ENCODE measurements at regions not wholly inside any gene's neighbourhood (a gene's known extent, or its start where the extent isn't known, plus 50 kb on each side); places are given as distances from the start of the nearest gene placed in this dataset.
A peak's percentile ranks its signal among the peaks of the same experiment; 100 is the strongest.

GRCh38 chr3:76096036-76096435, 310.7 kb upstream of the ZNF717 start:
- Histone ChIP-seq H3K4me3 (ENCODE audit: low read length) (no peak overlapping the region), H3K9me2 (replicated peaks; ENCODE audit: insufficient read depth, low read length) (no peaks in the 10 kb centered on the region; the same call in 1 of the 2 replicates), H2AFZ (ENCODE audit: low read length) (no peak overlapping the region), H3K27me3 (ENCODE audit: low read length) (no peaks in the 10 kb centered on the region), H3K4me2 (ENCODE audit: low read depth, low read length, poor library complexity, severe bottlenecking) (no peak overlapping the region), H4K20me1 (ENCODE audit: insufficient read depth, low read depth, low read length) (no peaks in the 10 kb centered on the region), H3K9me3 (ENCODE audit: low read length) (no peaks in the 10 kb centered on the region), H3K79me2 (ENCODE audit: low read length) (no peaks in the 10 kb centered on the region), H3K4me1 (ENCODE audit: low read length) (no peaks in the 10 kb centered on the region), H3K27ac (ENCODE audit: low read length) (no peak overlapping the region), H3K36me3 (ENCODE audit: insufficient read depth, low read length) (no peaks in the 10 kb centered on the region), H3K9ac (ENCODE audit: low read length) (no peak overlapping the region)
- DNase-seq: no peak

- Histone ChIP-seq H3K4me3 (ENCODE audit: low read length) (no peak overlapping the region), H3K4me2 (ENCODE audit: low read depth, low read length, poor library complexity, severe bottlenecking) (no peak overlapping the region), H2AFZ (ENCODE audit: low read length) (no peak overlapping the region), H3K79me2 (ENCODE audit: low read length) (no peaks in the 10 kb centered on the region), H3K27ac (ENCODE audit: low read length) (no peak overlapping the region), H3K9ac (ENCODE audit: low read length) (no peak overlapping the region), H3K9me2 (replicated peaks; ENCODE audit: insufficient read depth, low read length) (no peaks in the 10 kb centered on the region; the same call in 1 of the 2 replicates), H4K20me1 (ENCODE audit: insufficient read depth, low read depth, low read length) (no peaks in the 10 kb centered on the region), H3K27me3 (ENCODE audit: low read length) (no peaks in the 10 kb centered on the region), H3K9me3 (ENCODE audit: low read length) (no peaks in the 10 kb centered on the region), H3K4me1 (ENCODE audit: low read length) (no peaks in the 10 kb centered on the region), H3K36me3 (ENCODE audit: insufficient read depth, low read length) (no peaks in the 10 kb centered on the region)
- no peak for DNase-seq
These were observed 311.7 kb upstream of the ZNF717 start for GRCh38 chr3:76096836-76097588.

GRCh38 chr3:76097589-76097969, 312.2 kb upstream of the ZNF717 start:
- Histone ChIP-seq H3K9ac (ENCODE audit: low read length) (no peak overlapping the region), H3K9me2 (replicated peaks; ENCODE audit: insufficient read depth, low read length) (no peaks in the 10 kb centered on the region; the same call in 1 of the 2 replicates), H3K4me1 (ENCODE audit: low read length) (no peaks in the 10 kb centered on the region), H3K36me3 (ENCODE audit: insufficient read depth, low read length) (no peaks in the 10 kb centered on the region), H3K79me2 (ENCODE audit: low read length) (no peaks in the 10 kb centered on the region), H3K27me3 (ENCODE audit: low read length) (no peaks in the 10 kb centered on the region), H3K4me2 (ENCODE audit: low read depth, low read length, poor library complexity, severe bottlenecking) (no peak overlapping the region), H3K9me3 (ENCODE audit: low read length) (no peaks in the 10 kb centered on the region), H4K20me1 (ENCODE audit: insufficient read depth, low read depth, low read length) (no peaks in the 10 kb centered on the region), H3K27ac (ENCODE audit: low read length) (no peak overlapping the region), H3K4me3 (ENCODE audit: low read length) (no peak overlapping the region), H2AFZ (ENCODE audit: low read length) (no peak overlapping the region)
- DNase-seq: no peak

GRCh38 chr3:76099956-76100355, 314.6 kb upstream of the ZNF717 start:
- no peaks in the 10 kb centered on the region for H4K20me1 ChIP-seq (ENCODE audit: insufficient read depth, low read depth, low read length)
- no peaks in the 10 kb centered on the region for H3K36me3 ChIP-seq (ENCODE audit: insufficient read depth, low read length)
- H3K4me1 ChIP-seq (ENCODE audit: low read length): no peaks in the 10 kb centered on the region
- no peak for DNase-seq
- H3K27ac ChIP-seq (ENCODE audit: low read length): no peak overlapping the region
- H3K79me2 ChIP-seq (ENCODE audit: low read length): no peaks in the 10 kb centered on the region
- no peaks in the 10 kb centered on the region; the same call in 1 of the 2 replicates for H3K9me2 ChIP-seq (replicated peaks; ENCODE audit: insufficient read depth, low read length)
- no peaks in the 10 kb centered on the region for H3K9me3 ChIP-seq (ENCODE audit: low read length)
- H3K27me3 ChIP-seq (ENCODE audit: low read length): no peaks in the 10 kb centered on the region
- H3K4me3 ChIP-seq (ENCODE audit: low read length): no peak overlapping the region
- H3K4me2 ChIP-seq (ENCODE audit: low read depth, low read length, poor library complexity, severe bottlenecking): no peak overlapping the region
- no peak overlapping the region for H2AFZ ChIP-seq (ENCODE audit: low read length)
- H3K9ac ChIP-seq (ENCODE audit: low read length): no peak overlapping the region

GRCh38 chr3:76107935-76108570, 322.7 kb upstream of the ZNF717 start:
- DNase-seq: peak; percentile 78
- H3K9me3 ChIP-seq (ENCODE audit: low read length): no peaks in the 10 kb centered on the region
- no peak overlapping the region for H2AFZ ChIP-seq (ENCODE audit: low read length)
- H3K27me3 ChIP-seq (ENCODE audit: low read length): no peaks in the 10 kb centered on the region
- no peaks in the 10 kb centered on the region for H3K4me1 ChIP-seq (ENCODE audit: low read length)
- H3K36me3 ChIP-seq (ENCODE audit: insufficient read depth, low read length): no peaks in the 10 kb centered on the region
- H3K4me2 ChIP-seq (ENCODE audit: low read depth, low read length, poor library complexity, severe bottlenecking): no peak overlapping the region
- no peak overlapping the region for H3K27ac ChIP-seq (ENCODE audit: low read length)
- no peak overlapping the region for H3K9ac ChIP-seq (ENCODE audit: low read length)
- H3K4me3 ChIP-seq (ENCODE audit: low read length): no peak overlapping the region
- H3K79me2 ChIP-seq (ENCODE audit: low read length): no peaks in the 10 kb centered on the region
- no peaks in the 10 kb centered on the region for H4K20me1 ChIP-seq (ENCODE audit: insufficient read depth, low read depth, low read length)
- no peaks in the 10 kb centered on the region for H3K9me2 ChIP-seq (replicated peaks; ENCODE audit: insufficient read depth, low read length)

GRCh38 chr3:76111808-76112207, 326.5 kb upstream of the ZNF717 start:
- Histone ChIP-seq H3K4me1 (ENCODE audit: low read length) (no peaks in the 10 kb centered on the region), H3K4me2 (ENCODE audit: low read depth, low read length, poor library complexity, severe bottlenecking) (no peak overlapping the region), H3K9ac (ENCODE audit: low read length) (no peak overlapping the region), H4K20me1 (ENCODE audit: insufficient read depth, low read depth, low read length) (no peaks in the 10 kb centered on the region), H2AFZ (ENCODE audit: low read length) (no peak overlapping the region), H3K79me2 (ENCODE audit: low read length) (no peaks in the 10 kb centered on the region), H3K27me3 (ENCODE audit: low read length) (no peaks in the 10 kb centered on the region), H3K4me3 (ENCODE audit: low read length) (no peak overlapping the region), H3K27ac (ENCODE audit: low read length) (no peak overlapping the region), H3K36me3 (ENCODE audit: insufficient read depth, low read length) (no peaks in the 10 kb centered on the region), H3K9me3 (ENCODE audit: low read length) (no peaks in the 10 kb centered on the region), H3K9me2 (replicated peaks; ENCODE audit: insufficient read depth, low read length) (no peaks in the 10 kb centered on the region)
- DNase-seq: no peak

GRCh38 chr3:76122007-76122406, 336.7 kb upstream of the ZNF717 start:
- no peaks in the 10 kb centered on the region for H3K27me3 ChIP-seq (ENCODE audit: low read length)
- H3K79me2 ChIP-seq (ENCODE audit: low read length): no peaks in the 10 kb centered on the region
- H3K9me2 ChIP-seq (replicated peaks; ENCODE audit: insufficient read depth, low read length): no peaks in the 10 kb centered on the region; the same call in 1 of the 2 replicates
- H3K9ac ChIP-seq (ENCODE audit: low read length): no peak overlapping the region
- DNase-seq: no peak
- H3K4me1 ChIP-seq (ENCODE audit: low read length): no peaks in the 10 kb centered on the region
- no peak overlapping the region for H3K27ac ChIP-seq (ENCODE audit: low read length)
- H2AFZ ChIP-seq (ENCODE audit: low read length): no peak overlapping the region
- no peak overlapping the region for H3K4me2 ChIP-seq (ENCODE audit: low read depth, low read length, poor library complexity, severe bottlenecking)
- no peaks in the 10 kb centered on the region for H4K20me1 ChIP-seq (ENCODE audit: insufficient read depth, low read depth, low read length)
- H3K4me3 ChIP-seq (ENCODE audit: low read length): no peak overlapping the region
- H3K9me3 ChIP-seq (ENCODE audit: low read length): no peaks in the 10 kb centered on the region
- no peaks in the 10 kb centered on the region for H3K36me3 ChIP-seq (ENCODE audit: insufficient read depth, low read length)

- Histone ChIP-seq H3K4me3 (ENCODE audit: low read length) (no peak overlapping the region), H4K20me1 (ENCODE audit: insufficient read depth, low read depth, low read length) (no peaks in the 10 kb centered on the region), H3K27ac (ENCODE audit: low read length) (no peak overlapping the region), H3K27me3 (ENCODE audit: low read length) (no peaks in the 10 kb centered on the region), H3K36me3 (ENCODE audit: insufficient read depth, low read length) (no peaks in the 10 kb centered on the region), H2AFZ (ENCODE audit: low read length) (no peak overlapping the region), H3K4me2 (ENCODE audit: low read depth, low read length, poor library complexity, severe bottlenecking) (no peak overlapping the region), H3K9me3 (ENCODE audit: low read length) (no peaks in the 10 kb centered on the region), H3K9ac (ENCODE audit: low read length) (no peak overlapping the region), H3K9me2 (replicated peaks; ENCODE audit: insufficient read depth, low read length) (no peaks in the 10 kb centered on the region; the same call in 1 of the 2 replicates), H3K4me1 (ENCODE audit: low read length) (no peaks in the 10 kb centered on the region), H3K79me2 (ENCODE audit: low read length) (no peaks in the 10 kb centered on the region)
- DNase-seq: no peak
These were observed 344.1 kb upstream of the ZNF717 start for GRCh38 chr3:76129441-76129840.
